ENCODE measurements at regions not wholly inside any gene's neighbourhood (a gene's known extent, or its start where the extent isn't known, plus 50 kb on each side); places are given as distances from the start of the nearest gene placed in this dataset.
"Not testable (repeated sequence)": the region's sequence is repeated elsewhere in the genome, so short reads cannot be mapped to it uniquely, and the experiment has no call there.

DNA sequence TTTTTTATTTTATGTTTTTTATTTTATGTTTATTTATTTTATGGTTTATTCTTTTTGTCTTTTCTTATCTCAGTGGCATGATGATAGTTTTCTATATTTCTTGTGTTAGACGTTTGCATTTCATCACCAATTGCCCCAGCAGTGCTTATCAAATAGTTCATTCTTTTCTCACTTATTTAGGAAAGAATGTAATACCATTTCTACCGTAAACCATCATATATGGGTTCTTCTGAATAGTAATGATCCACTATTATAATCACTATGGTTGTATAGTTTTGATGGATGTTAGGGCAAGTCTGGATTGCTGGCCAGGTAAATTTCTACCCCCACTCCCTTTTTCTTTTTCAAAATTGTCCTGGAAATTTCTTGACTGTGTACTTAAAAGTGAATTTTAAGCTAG, 134.6 kb upstream of the FBXO33 start:
- Mint-ChIP-seq H3K4me3 (no peak overlapping the region), H3K27me3 (no peaks in the 10 kb centered on the region), H3K36me3 (ENCODE audit: low read depth) (no peaks in the 10 kb centered on the region), H3K27ac (no peak overlapping the region), H3K9me3 (peaks cover 11% of the 10 kb centered on the region), H3K4me1 (ENCODE audit: low read depth) (peaks cover 5% of the 10 kb centered on the region)

DNA sequence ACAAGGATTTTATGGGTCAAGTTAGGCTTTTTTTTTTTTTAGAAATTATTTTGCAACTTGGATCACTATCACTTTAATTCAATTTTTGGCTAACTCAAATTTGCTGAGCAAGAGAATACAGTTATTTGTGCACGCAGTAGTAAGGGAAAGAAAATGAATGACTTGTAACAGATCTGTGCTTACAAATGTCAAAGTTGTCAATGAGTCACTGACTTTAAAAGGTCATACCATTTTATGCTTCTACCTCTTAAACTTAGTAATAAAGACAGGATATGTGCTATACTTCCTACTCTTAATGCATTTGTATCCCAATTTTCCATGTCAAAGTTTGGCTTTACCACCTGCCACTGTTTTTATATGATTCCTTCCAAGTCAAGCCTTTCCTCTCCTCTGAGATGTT, 131.1 kb upstream of the FBXO33 start:
- H3K4me3 Mint-ChIP-seq, result no peak overlapping the region
- peaks cover 5% of the 10 kb centered on the region for H3K4me1 Mint-ChIP-seq (ENCODE audit: low read depth)
- no peaks in the 10 kb centered on the region for H3K36me3 Mint-ChIP-seq (ENCODE audit: low read depth)
- no peaks in the 10 kb centered on the region for H3K27me3 Mint-ChIP-seq
- H3K9me3 Mint-ChIP-seq, result peaks cover 24% of the 10 kb centered on the region
- no peak overlapping the region for H3K27ac Mint-ChIP-seq

DNA sequence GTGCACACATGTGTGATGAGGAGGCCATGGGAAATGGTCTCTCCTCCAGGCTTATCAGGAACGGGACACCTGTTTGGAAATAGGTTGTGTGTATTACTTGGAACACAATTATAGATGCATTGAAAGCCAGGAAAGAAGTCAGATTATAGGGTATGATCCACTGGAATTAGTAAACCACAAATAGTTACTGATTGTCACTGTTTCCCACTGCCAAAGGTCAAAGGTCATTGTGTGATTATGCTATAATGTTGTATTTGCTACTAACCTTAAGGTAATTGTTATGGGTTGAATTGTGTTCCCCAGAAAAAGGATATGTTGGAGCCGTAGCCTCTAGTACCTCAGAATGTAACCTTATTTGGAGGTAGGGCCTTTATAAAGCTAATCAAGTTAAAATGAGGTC, 129.9 kb upstream of the FBXO33 start:
- no peak overlapping the region for H3K27ac Mint-ChIP-seq
- H3K9me3 Mint-ChIP-seq, result peaks cover 24% of the 10 kb centered on the region
- H3K4me1 Mint-ChIP-seq (ENCODE audit: low read depth), result peaks cover 5% of the 10 kb centered on the region
- H3K4me3 Mint-ChIP-seq, result no peak overlapping the region
- H3K27me3 Mint-ChIP-seq, result no peaks in the 10 kb centered on the region
- H3K36me3 Mint-ChIP-seq (ENCODE audit: low read depth), result no peaks in the 10 kb centered on the region

DNA sequence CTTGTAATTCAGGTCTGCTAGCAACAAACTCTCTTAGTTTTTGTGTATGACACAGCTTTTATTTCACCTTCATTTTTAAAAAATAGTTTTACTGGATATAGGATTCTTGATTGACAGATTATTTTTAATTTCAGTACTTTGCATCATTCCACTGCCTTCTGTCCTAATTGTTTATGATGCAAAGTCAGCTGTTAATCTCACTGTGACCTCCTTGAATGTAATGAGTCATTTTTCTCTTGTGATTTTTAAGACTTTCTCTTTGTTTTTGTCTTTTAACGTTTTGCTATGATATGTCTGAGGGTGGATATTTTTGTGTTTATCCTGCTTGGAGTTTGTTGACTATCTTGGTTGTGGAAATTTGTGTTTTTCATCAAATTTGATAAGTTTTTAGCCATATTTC, 126.3 kb upstream of the FBXO33 start:
- peaks cover 2% of the 10 kb centered on the region for H3K4me1 Mint-ChIP-seq (ENCODE audit: low read depth)
- no peaks in the 10 kb centered on the region for H3K36me3 Mint-ChIP-seq (ENCODE audit: low read depth)
- no peak overlapping the region for H3K4me3 Mint-ChIP-seq
- no peaks in the 10 kb centered on the region for H3K27me3 Mint-ChIP-seq
- H3K9me3 Mint-ChIP-seq, result peaks cover 25% of the 10 kb centered on the region
- no peak overlapping the region for H3K27ac Mint-ChIP-seq

DNA sequence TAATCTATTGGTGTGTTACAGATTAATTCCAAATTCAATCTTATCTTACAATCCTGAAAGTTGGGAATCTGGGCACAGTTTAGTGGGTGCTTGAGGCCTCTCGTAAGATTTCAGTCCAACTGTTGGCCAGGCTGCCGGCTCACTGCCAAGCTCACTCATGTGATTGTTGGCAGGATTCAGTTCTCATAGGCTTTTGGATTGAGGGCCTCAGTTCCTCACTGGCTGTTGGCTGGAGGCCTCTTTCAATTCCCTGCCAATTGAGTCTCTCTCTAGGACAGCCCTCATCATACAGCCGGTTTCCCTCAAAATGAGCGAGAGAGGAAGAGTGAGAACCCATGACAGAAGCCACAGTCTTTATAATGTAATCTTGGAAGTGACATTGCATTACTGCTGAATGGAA, 123.5 kb upstream of the FBXO33 start:
- Mint-ChIP-seq H3K9me3 (peaks cover 26% of the 10 kb centered on the region), H3K4me3 (no peak overlapping the region), H3K4me1 (ENCODE audit: low read depth) (no peaks in the 10 kb centered on the region), H3K36me3 (ENCODE audit: low read depth) (no peaks in the 10 kb centered on the region), H3K27me3 (no peaks in the 10 kb centered on the region), H3K27ac (no peak overlapping the region)

DNA sequence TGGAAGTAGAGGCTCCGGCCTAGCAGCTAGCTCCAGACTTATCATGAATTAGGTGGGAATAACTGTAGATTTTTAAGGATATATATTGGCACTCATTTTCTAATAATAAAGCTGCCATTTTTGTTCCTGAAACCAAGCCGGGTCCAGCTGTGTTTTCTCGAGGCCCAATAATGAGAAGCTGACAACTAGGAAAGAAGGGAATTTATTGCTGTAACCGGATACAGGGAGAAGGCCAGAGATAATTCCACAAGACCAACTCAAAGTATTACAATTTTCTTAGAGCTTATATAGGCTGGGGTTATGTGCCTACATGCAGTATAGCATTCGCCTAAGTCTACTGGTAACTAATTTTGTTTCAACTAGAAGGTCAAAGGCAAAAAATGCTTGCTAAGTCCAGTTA, 122.3 kb upstream of the FBXO33 start:
- Mint-ChIP-seq H3K27me3 (no peaks in the 10 kb centered on the region), H3K36me3 (ENCODE audit: low read depth) (no peaks in the 10 kb centered on the region), H3K4me1 (ENCODE audit: low read depth) (no peaks in the 10 kb centered on the region), H3K4me3 (no peak overlapping the region), H3K9me3 (peaks cover 24% of the 10 kb centered on the region), H3K27ac (no peak overlapping the region)

DNA sequence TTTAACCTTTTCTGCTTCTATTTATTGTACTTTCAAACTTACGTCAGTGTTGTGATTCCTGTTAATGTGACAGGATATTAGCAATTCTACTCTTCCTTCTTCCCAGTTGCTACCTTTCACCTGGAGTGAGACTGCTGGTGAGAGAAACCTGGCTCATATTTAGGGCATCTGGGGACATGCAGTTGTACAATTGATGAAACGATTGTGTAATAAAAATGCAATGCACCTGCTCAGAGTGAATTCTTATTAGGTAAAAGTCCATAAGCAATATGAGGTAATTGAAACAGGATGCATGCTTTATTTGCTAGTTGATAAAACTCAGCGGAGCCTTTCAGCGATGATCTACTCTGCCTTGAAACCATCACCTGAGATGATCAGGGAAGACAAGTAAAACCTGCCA, 116.1 kb upstream of the FBXO33 start:
- Mint-ChIP-seq H3K4me3 (no peak overlapping the region), H3K27ac (no peak overlapping the region), H3K36me3 (ENCODE audit: low read depth) (no peaks in the 10 kb centered on the region), H3K9me3 (peaks cover 19% of the 10 kb centered on the region), H3K27me3 (no peaks in the 10 kb centered on the region), H3K4me1 (ENCODE audit: low read depth) (no peaks in the 10 kb centered on the region)

DNA sequence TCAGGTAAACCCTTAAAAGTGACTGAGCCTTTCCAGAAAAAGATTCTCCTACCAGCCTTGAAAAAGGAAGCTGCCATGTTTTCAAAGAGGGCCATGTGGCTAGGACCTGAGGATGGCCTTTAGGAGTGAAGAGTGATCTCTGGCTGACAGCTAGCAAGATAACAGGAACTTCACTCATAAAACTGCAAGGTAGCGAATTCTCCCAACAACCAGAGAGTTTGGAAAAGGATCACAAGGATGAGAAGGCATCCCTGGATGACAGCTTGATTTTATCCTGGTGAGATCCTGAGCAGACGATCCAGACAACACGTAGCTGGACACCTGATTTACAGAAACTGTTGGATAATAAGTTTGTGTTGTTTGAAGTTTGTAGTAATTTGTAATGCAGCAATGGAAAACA, 115.6 kb upstream of the FBXO33 start:
- Mint-ChIP-seq H3K36me3 (ENCODE audit: low read depth) (no peaks in the 10 kb centered on the region), H3K4me3 (no peak overlapping the region), H3K4me1 (ENCODE audit: low read depth) (no peaks in the 10 kb centered on the region), H3K9me3 (peaks cover 19% of the 10 kb centered on the region), H3K27me3 (no peaks in the 10 kb centered on the region), H3K27ac (no peak overlapping the region)

DNA sequence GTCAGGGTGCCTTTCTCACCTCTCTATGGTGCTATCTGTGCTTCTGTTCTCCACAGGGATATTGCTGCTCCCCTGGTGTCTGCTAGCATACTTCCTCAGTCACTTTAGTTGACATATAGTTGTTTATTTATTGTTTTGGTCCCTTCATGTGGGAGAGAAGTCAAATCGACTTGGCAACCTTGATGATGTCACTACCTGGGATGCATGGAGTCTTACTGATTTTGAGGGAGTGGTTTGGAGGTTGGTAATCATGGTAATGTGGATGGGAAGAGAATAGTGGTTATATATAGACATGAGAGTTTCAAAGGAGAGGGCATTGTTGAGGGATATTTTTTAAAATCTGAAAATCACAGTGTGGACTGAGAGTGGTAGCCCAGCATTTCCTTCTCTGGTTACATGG, 73.6 kb upstream of the FBXO33 start:
- Mint-ChIP-seq H3K27ac (no peak overlapping the region), H3K9me3 (peaks cover 18% of the 10 kb centered on the region), H3K4me3 (no peak overlapping the region), H3K27me3 (no peaks in the 10 kb centered on the region), H3K36me3 (ENCODE audit: low read depth) (peaks cover 3% of the 10 kb centered on the region), H3K4me1 (ENCODE audit: low read depth) (no peaks in the 10 kb centered on the region)

DNA sequence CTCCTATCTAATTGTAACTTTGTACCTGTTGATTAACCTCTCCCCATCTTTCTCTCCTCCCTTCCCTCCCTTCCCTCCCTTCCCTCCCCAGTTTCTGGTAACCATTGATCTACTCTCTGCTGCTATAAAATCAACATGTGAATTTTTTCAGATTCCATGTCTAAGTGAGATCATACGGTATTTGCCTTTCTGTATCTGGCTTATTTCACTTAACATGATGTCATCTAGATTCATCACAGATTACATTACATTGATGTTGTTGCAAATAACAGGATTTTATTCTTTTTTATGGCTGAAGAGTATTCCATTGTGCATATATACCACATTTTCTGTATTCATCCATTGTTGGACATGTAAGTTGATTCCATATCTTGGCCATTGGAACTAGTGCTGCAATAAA, 68.0 kb upstream of the FBXO33 start:
- Mint-ChIP-seq H3K9me3 (peaks cover 19% of the 10 kb centered on the region), H3K36me3 (ENCODE audit: low read depth) (peaks cover 3% of the 10 kb centered on the region), H3K27ac (no peak overlapping the region), H3K4me1 (ENCODE audit: low read depth) (no peaks in the 10 kb centered on the region), H3K27me3 (no peaks in the 10 kb centered on the region), H3K4me3 (no peak overlapping the region)

DNA sequence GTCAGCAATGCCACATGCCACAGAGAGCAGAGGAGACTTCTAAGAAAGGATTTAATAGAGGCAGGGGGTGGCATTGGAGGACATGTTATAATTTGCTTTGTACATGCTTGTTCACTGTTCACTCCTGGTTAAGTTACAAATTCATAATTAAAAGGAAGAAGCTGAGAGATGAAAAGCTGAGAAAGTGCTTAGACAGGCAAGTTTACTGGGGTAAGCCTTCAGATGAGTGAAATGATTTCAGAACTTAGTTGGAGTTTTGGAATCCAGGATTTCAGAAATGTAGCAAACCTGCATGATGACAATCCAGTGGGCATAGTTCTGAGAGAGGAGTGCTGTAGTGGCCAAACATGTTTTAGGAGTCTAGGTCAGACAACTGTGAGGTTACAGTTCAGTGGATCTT, 67.3 kb upstream of the FBXO33 start:
- Mint-ChIP-seq H3K27ac (no peak overlapping the region), H3K4me3 (no peak overlapping the region), H3K36me3 (ENCODE audit: low read depth) (peaks cover 3% of the 10 kb centered on the region), H3K9me3 (peaks cover 19% of the 10 kb centered on the region), H3K27me3 (no peaks in the 10 kb centered on the region), H3K4me1 (ENCODE audit: low read depth) (no peaks in the 10 kb centered on the region)

DNA sequence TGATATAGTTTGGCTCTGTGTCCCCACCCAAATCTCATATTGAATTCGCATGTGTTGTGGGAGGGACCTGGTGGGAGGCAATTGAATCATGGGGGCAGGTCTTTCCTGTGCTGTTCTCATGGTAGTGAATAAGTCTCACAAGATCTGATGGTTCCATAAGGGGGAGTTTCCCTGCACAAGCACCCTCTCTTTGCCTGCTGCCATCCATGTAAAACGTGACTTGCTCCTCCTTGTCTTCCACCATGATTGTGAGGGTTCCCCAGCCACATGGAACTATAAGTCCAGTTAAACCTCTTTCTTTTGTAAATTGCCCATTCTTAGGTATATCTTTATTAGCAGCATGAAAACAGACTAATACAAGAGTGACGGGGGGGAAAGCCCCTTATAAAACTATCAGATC, 65.4 kb upstream of the FBXO33 start:
- not testable (repeated sequence) for H3K27me3 Mint-ChIP-seq; H3K4me3 Mint-ChIP-seq; H3K4me1 Mint-ChIP-seq (ENCODE audit: low read depth); H3K27ac Mint-ChIP-seq; H3K36me3 Mint-ChIP-seq (ENCODE audit: low read depth)
- H3K9me3 Mint-ChIP-seq, result peaks cover 19% of the 10 kb centered on the region

DNA sequence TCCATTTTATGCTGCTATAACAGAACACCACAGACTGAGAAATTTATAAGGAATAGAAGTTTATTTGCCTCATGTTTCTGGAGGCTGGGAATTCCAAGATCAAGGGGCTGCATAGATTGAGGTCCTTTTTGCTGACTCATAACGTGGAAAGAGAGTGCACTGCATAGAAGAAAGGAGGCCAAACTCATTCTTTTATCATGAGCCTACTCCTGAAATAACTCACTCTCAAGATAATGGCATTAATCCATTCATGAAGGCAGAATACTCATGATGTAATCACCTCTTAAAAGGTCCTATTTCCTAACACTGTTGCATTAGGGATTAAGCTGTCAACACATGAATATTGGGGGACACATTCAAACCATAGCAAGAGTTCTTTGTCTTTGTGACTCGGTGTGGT, 60.0 kb upstream of the FBXO33 start:
- Mint-ChIP-seq H3K4me1 (ENCODE audit: low read depth) (no peaks in the 10 kb centered on the region), H3K27me3 (no peaks in the 10 kb centered on the region), H3K4me3 (no peak overlapping the region), H3K27ac (no peak overlapping the region), H3K9me3 (peaks cover 9% of the 10 kb centered on the region), H3K36me3 (ENCODE audit: low read depth) (peaks cover 3% of the 10 kb centered on the region)

DNA sequence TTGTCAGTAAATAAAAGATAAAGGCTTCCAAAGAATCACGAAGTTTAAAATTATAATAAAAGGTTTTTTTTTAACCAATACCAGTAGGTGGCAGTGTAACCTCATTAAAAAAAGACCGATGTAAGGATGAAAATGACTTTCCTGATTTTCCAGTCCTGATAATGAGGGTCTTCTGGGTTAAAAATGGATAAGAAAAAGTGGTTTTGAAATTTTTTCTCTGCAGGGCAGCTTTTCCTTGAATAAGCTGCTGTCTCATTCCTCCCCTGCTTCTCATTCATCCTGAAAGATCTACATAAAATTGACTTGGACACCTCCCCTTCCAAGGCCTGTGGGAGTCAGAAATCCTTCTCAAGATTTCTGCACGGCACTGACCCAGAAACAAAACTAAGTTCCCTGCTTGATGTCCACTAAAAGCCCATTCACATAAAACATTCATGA, 58.9 kb upstream of the FBXO33 start:
- Mint-ChIP-seq H3K27ac (no peak overlapping the region), H3K36me3 (ENCODE audit: low read depth) (peaks cover 2% of the 10 kb centered on the region), H3K27me3 (no peaks in the 10 kb centered on the region), H3K9me3 (peaks cover 7% of the 10 kb centered on the region), H3K4me3 (no peak overlapping the region), H3K4me1 (ENCODE audit: low read depth) (no peaks in the 10 kb centered on the region)

DNA sequence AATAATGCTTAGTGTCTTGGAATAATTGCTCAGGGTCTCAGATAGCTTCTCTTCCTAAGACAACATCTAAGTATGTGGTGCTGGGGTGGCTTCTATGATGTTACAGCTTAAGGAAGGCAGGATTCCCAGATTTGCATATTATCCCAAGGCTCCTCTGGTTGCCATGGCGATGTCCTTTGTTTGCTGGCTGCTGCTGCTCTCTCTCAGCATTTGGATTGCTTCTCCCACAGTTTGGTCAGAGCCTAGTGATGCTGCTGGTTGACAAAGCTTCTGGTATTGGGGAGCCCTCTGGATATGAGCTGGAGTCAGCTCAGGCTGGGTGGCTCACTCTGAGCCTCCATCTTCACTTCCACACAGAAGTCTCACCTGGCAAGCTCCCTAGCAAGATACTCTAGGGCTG, 56.4 kb upstream of the FBXO33 start:
- Mint-ChIP-seq H3K4me3 (no peak overlapping the region), H3K36me3 (ENCODE audit: low read depth) (no peaks in the 10 kb centered on the region), H3K9me3 (no peaks in the 10 kb centered on the region), H3K4me1 (ENCODE audit: low read depth) (no peaks in the 10 kb centered on the region), H3K27me3 (no peaks in the 10 kb centered on the region), H3K27ac (no peak overlapping the region)

DNA sequence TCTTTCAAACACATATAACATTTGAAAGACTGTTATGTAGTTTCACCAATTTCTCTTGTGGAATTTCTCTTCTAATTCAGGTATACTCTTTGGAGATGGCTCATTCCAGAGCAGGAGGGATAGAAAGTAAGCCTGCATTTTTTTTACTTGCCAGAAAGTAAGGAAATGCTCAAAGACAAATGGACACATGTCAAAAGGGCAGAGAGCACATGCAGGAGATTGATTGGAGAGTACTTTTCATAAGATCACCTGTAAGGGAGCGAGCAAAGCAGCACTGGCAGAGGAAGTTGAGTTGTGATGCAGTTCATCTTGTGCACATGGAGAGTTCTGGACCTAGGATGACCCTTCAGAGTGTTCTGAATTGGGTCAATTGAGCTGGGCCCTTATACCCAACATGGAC, 51.4 kb upstream of the FBXO33 start:
- no peak overlapping the region for H3K4me3 Mint-ChIP-seq
- no peaks in the 10 kb centered on the region for H3K4me1 Mint-ChIP-seq (ENCODE audit: low read depth)
- no peak overlapping the region for H3K27ac Mint-ChIP-seq
- H3K27me3 Mint-ChIP-seq, result no peaks in the 10 kb centered on the region
- no peaks in the 10 kb centered on the region for H3K9me3 Mint-ChIP-seq
- H3K36me3 Mint-ChIP-seq (ENCODE audit: low read depth), result no peaks in the 10 kb centered on the region
